IMR-90 (cell line): ENCODE measurements at regions not wholly inside any gene's neighbourhood (a gene's known extent, or its start where the extent isn't known, plus 50 kb on each side); places are given as distances from the start of the nearest gene placed in this dataset.

Experiments
- ATAC-seq: fragments of 200-7000 bp; cut with Tn5 transposase; 2 replicates; pipeline ENCODE4 v1.9.1; 2020; ENCODE audit warnings: low read depth, mild to moderate bottlenecking, moderate library complexity
- BruUV-seq: library from RNA; stranded (reverse); fragments of 400-500 nt; replicated peaks from 2 replicates; lab custom pipeline; 2021; lab: Mats Ljungman, UMichigan
- CTCF ChIA-PET: fragments of 300-600 bp; formaldehyde crosslinking; extraction: SDS; loops from one replicate; lab custom pipeline; 2021; ENCODE audit warnings: antibody characterized with exemption; lab: Yijun Ruan, JAX
- POLR2A ChIA-PET: fragments of 300-600 bp; sonication (Branson Sonifier 250); formaldehyde crosslinking; loops from one replicate; lab custom pipeline; 2022; ENCODE audit warnings: antibody characterized with exemption; ENCODE audit not compliant: unreplicated experiment; lab: Charles Lee
- DNase-seq: peaks from one replicate; pipeline ENCODE4 v3.0.0; 2013
- H2AFZ ChIP-seq: replicated peaks from 2 replicates; pipeline ENCODE3; 2013; ENCODE audit warnings: low read length, mild to moderate bottlenecking; ENCODE audit not compliant: poor library complexity
- H2AK5ac ChIP-seq: 2 replicates; pipeline ENCODE4 v1.6.1; 2013; ENCODE audit warnings: low read depth, low read length, inconsistent platforms
- H2AK9ac ChIP-seq: replicated peaks from 2 replicates; pipeline ENCODE3; 2013; ENCODE audit warnings: mild to moderate bottlenecking, low read depth, low read length, moderate library complexity; ENCODE audit not compliant: poor library complexity
- H2BK120ac ChIP-seq: 2 replicates; pipeline ENCODE4 v1.6.1; 2013; ENCODE audit warnings: low read depth, low read length, inconsistent platforms
- H2BK15ac ChIP-seq: 3 replicates; pipeline ENCODE4 v1.6.1; 2013; ENCODE audit warnings: low read depth, low read length, inconsistent platforms
- H2BK20ac ChIP-seq: 2 replicates; pipeline ENCODE4 v1.6.1; 2013; ENCODE audit warnings: low read depth, mild to moderate bottlenecking, inconsistent platforms, low read length, moderate library complexity
- H2BK5ac ChIP-seq: 2 replicates; pipeline ENCODE4 v1.6.1; 2013; ENCODE audit warnings: mild to moderate bottlenecking, low read depth, low read length, inconsistent platforms; ENCODE audit not compliant: poor library complexity, severe bottlenecking
- H3K14ac ChIP-seq: replicated peaks from 2 replicates; pipeline ENCODE4 v1.6.1; 2013; ENCODE audit warnings: low read depth, low read length, inconsistent platforms
- H3K18ac ChIP-seq: 2 replicates; pipeline ENCODE4 v1.6.1; 2013; ENCODE audit warnings: low read depth, low read length, control low read depth
- H3K23ac ChIP-seq: 2 replicates; pipeline ENCODE4 v1.6.1; 2013; ENCODE audit warnings: low read depth, low read length, inconsistent platforms
- H3K27ac ChIP-seq: 2 replicates; pipeline ENCODE4 v1.5.1; 2013; ENCODE audit warnings: mild to moderate bottlenecking, control low read depth, low read length; ENCODE audit not compliant: insufficient read depth
- H3K27me3 ChIP-seq: 2 replicates; pipeline ENCODE4 v1.6.1; 2013; ENCODE audit warnings: low read length; ENCODE audit not compliant: control insufficient read depth, insufficient read depth
- H3K36me3 ChIP-seq: 2 replicates; pipeline ENCODE4 v1.6.1; 2013; ENCODE audit warnings: low read length, mixed read lengths; ENCODE audit not compliant: control insufficient read depth, insufficient read depth
- H3K4ac ChIP-seq: 2 replicates; pipeline ENCODE4 v1.6.1; 2013; ENCODE audit warnings: low read depth, low read length, inconsistent platforms
- H3K4me1 ChIP-seq: 2 replicates; pipeline ENCODE4 v1.6.1; 2013; ENCODE audit warnings: low read length, mixed read lengths; ENCODE audit not compliant: control insufficient read depth, insufficient read depth
- H3K4me2 ChIP-seq: 2 replicates; pipeline ENCODE4 v1.6.1; 2013; ENCODE audit warnings: low read depth, mild to moderate bottlenecking, control low read depth, low read length, moderate library complexity
- H3K4me3 ChIP-seq: 2 replicates; pipeline ENCODE4 v1.5.1; 2013; ENCODE audit warnings: low read depth, mild to moderate bottlenecking, control low read depth, low read length, moderate library complexity; ENCODE audit not compliant: insufficient read depth
- H3K56ac ChIP-seq: 2 replicates; pipeline ENCODE4 v1.6.1; 2013; ENCODE audit warnings: low read length, inconsistent platforms; ENCODE audit not compliant: insufficient read depth; ENCODE audit errors: extremely low read depth
- H3K79me1 ChIP-seq, 2 experiments: 2 replicates each; pipeline ENCODE4 v1.6.1; 2013; ENCODE audit warnings: low read length in 2 of 2, inconsistent platforms in 1 of 2, low read depth in 1 of 2
- H3K9ac ChIP-seq: 2 replicates; pipeline ENCODE4 v1.6.1; 2013; ENCODE audit warnings: low read depth, low read length, control low read depth
- H3K9me1 ChIP-seq: 2 replicates; pipeline ENCODE4 v1.6.1; 2013; ENCODE audit warnings: low read length, inconsistent platforms; ENCODE audit not compliant: insufficient read depth
- H3K9me3 ChIP-seq: 2 replicates; pipeline ENCODE4 v1.6.1; 2013; ENCODE audit warnings: low read length; ENCODE audit not compliant: control insufficient read depth, insufficient read depth
- H4K20me1 ChIP-seq: 2 replicates; pipeline ENCODE4 v1.6.1; 2013; ENCODE audit warnings: low read length, inconsistent platforms; ENCODE audit not compliant: insufficient read depth
- H4K5ac ChIP-seq: 2 replicates; pipeline ENCODE4 v1.6.1; 2013; ENCODE audit warnings: mild to moderate bottlenecking, low read depth, low read length, control low read depth
- H4K8ac ChIP-seq, 2 experiments: 2 replicates each; pipeline ENCODE4 v1.6.1; 2013; ENCODE audit warnings: low read depth in 2 of 2, low read length in 2 of 2, control low read depth in 1 of 2, inconsistent platforms in 1 of 2
- H4K91ac ChIP-seq: 2 replicates; pipeline ENCODE4 v1.6.1; 2013; ENCODE audit warnings: low read depth, low read length, inconsistent platforms; ENCODE audit not compliant: insufficient read depth
- BHLHE40 ChIP-seq: fragments of 150-350 bp; IDR thresholded peaks from 2 replicates; pipeline ENCODE4 v1.6.1; 2016; ENCODE audit warnings: mild to moderate bottlenecking, low read depth, low read length
- CEBPB ChIP-seq: IDR thresholded peaks from 2 replicates; pipeline ENCODE4 v1.6.1; 2012; ENCODE audit warnings: low read depth, low read length, improper control_type of control experiment
- CHD1 ChIP-seq: IDR thresholded peaks from 2 replicates; pipeline ENCODE4 v1.6.1; 2012; ENCODE audit warnings: low read depth, low read length, improper control_type of control experiment
- CTCF ChIP-seq: conservative IDR thresholded peaks from 2 replicates; pipeline ENCODE4 v1.5.1; 2012; ENCODE audit warnings: mild to moderate bottlenecking, low read depth, low read length, improper control_type of control experiment
- ELK1 ChIP-seq: fragments of 150-350 bp; IDR thresholded peaks from 2 replicates; pipeline ENCODE4 v1.6.1; 2016; ENCODE audit warnings: low read depth, mild to moderate bottlenecking, low read length, moderate library complexity, borderline replicate concordance
- FOS ChIP-seq: fragments of 150-350 bp; IDR thresholded peaks from 2 replicates; pipeline ENCODE4 v1.6.1; 2016; ENCODE audit warnings: low read depth, low read length
- MXI1 ChIP-seq: IDR thresholded peaks from 2 replicates; pipeline ENCODE4 v1.6.1; 2012; ENCODE audit warnings: low read depth, mild to moderate bottlenecking, low read length, moderate library complexity, borderline replicate concordance
- NFE2L2 ChIP-seq: fragments of 150-350 bp; IDR thresholded peaks from 2 replicates; pipeline ENCODE4 v1.6.1; 2016; ENCODE audit warnings: low read depth, mild to moderate bottlenecking, low read length
- RAD21 ChIP-seq: IDR thresholded peaks from 2 replicates; pipeline ENCODE4 v1.6.1; 2012; ENCODE audit warnings: low read length, improper control_type of control experiment
- RCOR1 ChIP-seq: IDR thresholded peaks from 2 replicates; pipeline ENCODE4 v1.6.1; 2012; ENCODE audit warnings: mild to moderate bottlenecking, low read length, improper control_type of control experiment; ENCODE audit not compliant: insufficient replicate concordance
- RFX5 ChIP-seq: IDR thresholded peaks from 2 replicates; pipeline ENCODE4 v1.8.0; 2012; ENCODE audit warnings: low read depth, mild to moderate bottlenecking, low read length, moderate library complexity
- SMC3 ChIP-seq: fragments of 150-350 bp; IDR thresholded peaks from 2 replicates; pipeline ENCODE4 v1.6.1; 2016; ENCODE audit warnings: low read depth, mild to moderate bottlenecking, antibody characterized with exemption, low read length, moderate library complexity
- USF2 ChIP-seq: fragments of 150-350 bp; IDR thresholded peaks from 2 replicates; pipeline ENCODE4 v1.6.1; 2017; ENCODE audit warnings: mild to moderate bottlenecking, antibody characterized with exemption, low read length, low read depth
- WGBS, 2 experiments: methylation state at CpG; one replicate each; pipeline versions ENCODE4 v1.1.5 to v1.1.7; 2013; ENCODE audit warnings: missing lambda C conversion rate in 2 of 2; ENCODE audit not compliant: insufficient read length in 1 of 2; ENCODE audit errors: extremely low coverage in 2 of 2; 5-methylcytosine and 5-hydroxymethylcytosine counted together
- dilution Hi-C: fragments of 300-500 bp; cut with HindIII; formaldehyde crosslinking; loops from one replicate; pipeline ENCODE4 v1.14.3; 2018; ENCODE audit warnings: low sequenced_read_pairs; ENCODE audit not compliant: unreplicated experiment
- in situ Hi-C: fragments of 300-500 bp; cut with MboI; formaldehyde crosslinking; loops from 3 replicates; pipeline ENCODE4 v1.14.3; 2019; ENCODE audit warnings: low sequenced_read_pairs, inconsistent platforms, mixed read lengths
- intact Hi-C: fragments of 100-400 bp; cut with micrococcal nuclease; formaldehyde crosslinking; loops from 2 replicates; pipeline ENCODE4 v1.10.0; 2022

GRCh38 chr2:17146358-17146757 lies 371.9 kb downstream of the RAD51AP2 start:
- Histone ChIP-seq H3K4me3 (no peak overlapping the region), H2BK20ac (no peak overlapping the region), H4K8ac (no peak overlapping the region), H3K18ac (no peak overlapping the region), H4K20me1 (no peaks in the 10 kb centered on the region), H4K91ac (no peak overlapping the region), H3K23ac (no peak overlapping the region), H3K56ac (no peak overlapping the region), H3K27ac (no peak overlapping the region), H3K79me1 (no peaks in the 10 kb centered on the region), H2BK15ac (no peak overlapping the region), H3K14ac (no peak overlapping the region), H3K4me1 (no peaks in the 10 kb centered on the region), H3K4me2 (no peak overlapping the region), H3K9ac (no peak overlapping the region), H2AFZ (no peak overlapping the region), H3K9me1 (no peaks in the 10 kb centered on the region), H3K27me3 (no peaks in the 10 kb centered on the region), H2BK5ac (no peak overlapping the region), H3K4ac (no peak overlapping the region), H3K9me3 (no peaks in the 10 kb centered on the region), H4K5ac (no peak overlapping the region), H2AK9ac (no peak overlapping the region), H3K36me3 (no peaks in the 10 kb centered on the region), H2AK5ac (no peak overlapping the region), H2BK120ac (no peak overlapping the region)
- POLR2A ChIA-PET = no interaction called here
- WGBS, 2 experiments = no CpG with 5 or more reads among the region's 1 CpG
- dilution Hi-C loops = no loop called here
- BruUV-seq = no TSS peak
- in situ Hi-C loops = no loop called here
- CTCF ChIA-PET = no interaction called here
- DNase-seq (no peak), ATAC-seq (no peak)
- intact Hi-C loops = loop anchor here (10.0 kb wide), 1 partner anchor 372 kb away; no protein-coding TSS in a partner anchor
- TF ChIP-seq SMC3 (no peak), CTCF (no peak), USF2 (no peak), CEBPB (no peak), FOS (no peak), ELK1 (no peak), CHD1 (no peak), RAD21 (no peak), RCOR1 (no peak), MXI1 (no peak), NFE2L2 (no peak), BHLHE40 (no peak), RFX5 (no peak)
